ENCODE measurements at regions not wholly inside any gene's neighbourhood (a gene's known extent, or its start where the extent isn't known, plus 50 kb on each side); places are given as distances from the start of the nearest gene placed in this dataset.

DNA sequence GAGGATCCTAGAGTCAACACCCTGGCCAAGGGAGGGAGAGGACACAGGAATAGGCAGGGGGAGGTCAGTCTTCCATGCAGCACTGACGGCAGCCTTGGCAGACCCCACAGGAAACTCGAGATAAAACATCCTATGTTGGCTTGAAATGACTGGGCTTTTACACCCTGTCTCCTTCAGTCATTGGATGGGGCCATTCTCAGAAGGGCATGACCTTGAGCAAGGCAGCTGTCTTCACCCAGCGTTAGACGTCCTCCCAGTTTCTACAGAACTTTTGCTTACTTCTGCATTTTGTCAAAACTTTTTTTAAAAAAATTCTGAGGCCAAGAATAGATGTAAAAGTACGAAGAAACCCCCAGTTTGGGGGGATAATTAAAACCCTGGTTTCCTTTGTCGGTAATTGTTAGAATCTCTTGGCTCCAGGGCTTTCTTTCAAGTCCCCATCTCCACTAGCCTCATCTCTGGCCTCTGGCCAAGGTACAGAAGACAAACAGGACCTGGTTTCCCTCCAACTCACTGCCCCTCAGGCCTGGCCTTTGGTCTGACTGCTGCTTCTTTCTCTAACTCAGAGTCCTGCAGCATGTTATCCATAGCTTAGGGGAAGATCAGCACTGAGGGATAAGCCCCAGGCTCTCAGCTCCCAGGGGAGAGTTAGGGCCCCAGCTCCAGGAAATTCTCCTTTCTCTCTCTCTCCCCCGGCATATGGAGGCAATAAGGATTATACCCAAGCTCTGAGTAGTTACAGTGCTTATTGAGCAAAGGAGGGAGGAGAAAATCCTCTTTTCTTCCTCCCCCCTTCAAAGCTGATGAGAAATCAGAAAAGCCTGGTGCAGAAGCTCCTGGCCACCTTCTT, 51.6 kb upstream of the KCND3 start:
- TF ChIP-seq TAF1 (IDR thresholded peaks at IDR 0.05; ENCODE audit: borderline replicate concordance, low read depth, low read length) = no peak
- TF ChIP-seq POLR2A (IDR thresholded peaks at IDR 0.05; ENCODE audit: low read depth, low read length) = no peak
- no peak for TF ChIP-seq POLR2AphosphoS5 (IDR thresholded peaks at IDR 0.05; ENCODE audit: low read depth, low read length)
- FAIRE-seq (no peak), DNase-seq (ENCODE audit: insufficient read length) (no peak)

DNA sequence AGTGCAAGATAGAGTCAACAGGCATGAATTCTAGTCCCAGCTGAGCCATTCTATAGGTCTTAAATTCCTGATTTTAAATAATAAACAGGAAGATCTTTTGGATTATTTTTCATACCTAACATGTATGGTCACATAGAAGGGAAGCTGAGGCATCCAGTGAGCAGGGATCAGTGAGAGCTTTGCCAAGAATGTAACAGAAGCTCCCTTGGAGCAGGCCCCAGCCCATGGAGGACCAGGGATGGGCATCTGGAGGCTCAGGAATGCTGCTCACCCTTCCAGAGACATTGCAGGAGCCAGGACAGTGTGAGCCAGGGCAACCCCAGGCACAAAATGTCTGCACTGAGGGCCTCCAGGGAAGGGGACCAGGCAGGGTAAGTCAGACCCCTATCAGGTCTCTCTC, 54.4 kb upstream of the KCND3 start:
- TF ChIP-seq TAF1 (IDR thresholded peaks at IDR 0.05; ENCODE audit: borderline replicate concordance, low read depth, low read length) = no peak
- TF ChIP-seq POLR2AphosphoS5 (IDR thresholded peaks at IDR 0.05; ENCODE audit: low read depth, low read length) = no peak
- TF ChIP-seq POLR2A (IDR thresholded peaks at IDR 0.05; ENCODE audit: low read depth, low read length) = no peak
- no peak for DNase-seq (ENCODE audit: insufficient read length)
- FAIRE-seq = no peak

DNA sequence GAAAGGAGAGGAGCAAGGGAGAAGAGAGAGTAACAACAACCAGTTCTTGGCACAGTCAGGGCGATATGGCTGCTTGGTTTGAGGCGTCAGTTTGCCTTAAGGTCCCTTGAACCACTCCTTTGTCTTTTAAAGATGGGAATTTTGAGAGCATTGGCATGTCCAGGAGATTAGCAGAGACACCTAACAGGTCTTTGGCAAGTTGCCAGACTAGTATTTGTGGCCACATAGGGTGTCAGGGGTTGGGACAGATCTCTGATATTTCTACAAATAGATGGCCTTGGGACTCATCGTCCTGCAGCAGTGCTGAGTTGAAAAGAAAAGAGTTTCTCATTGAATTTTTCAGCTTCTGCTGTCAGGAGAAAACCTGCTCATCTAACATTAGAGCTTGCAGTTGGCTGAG, 55.3 kb upstream of the KCND3 start:
- TF ChIP-seq TAF1 (IDR thresholded peaks at IDR 0.05; ENCODE audit: borderline replicate concordance, low read depth, low read length) (no peak), POLR2A (IDR thresholded peaks at IDR 0.05; ENCODE audit: low read depth, low read length) (no peak), POLR2AphosphoS5 (IDR thresholded peaks at IDR 0.05; ENCODE audit: low read depth, low read length) (no peak)
- no peak for FAIRE-seq
- no peak for DNase-seq (ENCODE audit: insufficient read length)

DNA sequence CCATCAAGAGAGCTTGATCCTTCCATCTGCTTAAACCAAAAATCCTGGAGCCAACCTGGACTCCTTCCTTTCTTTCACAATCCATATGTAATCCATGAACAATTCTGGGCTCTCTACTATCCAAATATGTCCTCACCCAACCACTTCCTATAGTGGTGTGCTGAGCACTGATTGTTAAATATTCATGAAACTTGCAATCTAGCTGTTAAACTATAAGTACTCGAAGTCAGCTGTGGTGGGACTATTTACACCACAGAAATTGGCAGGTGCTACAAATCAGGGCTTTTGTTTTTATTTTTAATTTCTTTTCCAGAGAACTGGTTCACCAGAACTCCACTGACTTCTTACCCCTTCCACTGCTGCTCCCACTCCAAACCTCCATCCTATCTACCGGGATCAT, 57.2 kb upstream of the KCND3 start:
- FAIRE-seq = no peak
- TF ChIP-seq TAF1 (IDR thresholded peaks at IDR 0.05; ENCODE audit: borderline replicate concordance, low read depth, low read length) (no peak), POLR2AphosphoS5 (IDR thresholded peaks at IDR 0.05; ENCODE audit: low read depth, low read length) (no peak), POLR2A (IDR thresholded peaks at IDR 0.05; ENCODE audit: low read depth, low read length) (no peak)
- DNase-seq (ENCODE audit: insufficient read length) = no peak

DNA sequence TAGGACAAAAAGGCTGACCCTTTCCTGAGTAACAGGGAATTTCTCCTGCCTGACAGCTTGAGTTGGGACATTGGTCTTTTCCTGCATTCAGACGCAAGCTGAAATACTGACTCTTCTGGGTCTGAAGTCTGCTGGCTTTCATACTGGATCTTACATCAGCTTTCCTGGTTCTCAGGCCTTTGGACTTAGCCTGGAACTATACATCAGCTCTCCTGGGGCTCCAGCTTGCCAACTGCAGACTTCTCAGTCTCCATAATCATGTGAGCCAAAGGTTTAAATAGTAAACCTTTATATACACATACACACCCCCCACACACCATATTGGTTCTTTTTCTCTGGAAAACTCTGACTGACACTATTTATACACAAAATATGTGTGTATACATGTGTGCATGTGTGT, 59.0 kb upstream of the KCND3 start:
- TF ChIP-seq POLR2AphosphoS5 (IDR thresholded peaks at IDR 0.05; ENCODE audit: low read depth, low read length) (no peak), TAF1 (IDR thresholded peaks at IDR 0.05; ENCODE audit: borderline replicate concordance, low read depth, low read length) (no peak), POLR2A (IDR thresholded peaks at IDR 0.05; ENCODE audit: low read depth, low read length) (no peak)
- no peak for FAIRE-seq
- DNase-seq (ENCODE audit: insufficient read length) = no peak

DNA sequence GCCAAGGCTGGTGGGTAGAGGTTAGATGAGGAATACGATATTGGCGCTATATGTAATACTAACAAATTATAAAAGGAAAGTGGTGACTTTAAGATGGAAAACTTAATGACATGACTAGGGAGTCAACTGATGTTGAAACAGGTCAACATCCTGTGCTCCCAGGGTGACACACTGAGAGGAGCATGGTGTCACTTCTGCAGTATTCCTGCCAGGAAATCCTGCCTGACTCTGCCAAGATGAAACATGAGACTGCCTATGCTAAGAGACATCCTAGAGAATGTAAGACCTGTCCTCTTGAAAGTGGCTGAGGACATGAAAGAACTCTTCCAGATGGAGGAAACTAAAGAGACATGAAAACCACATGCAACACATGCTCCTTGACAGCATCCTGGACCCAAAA, 65.0 kb upstream of the KCND3 start:
- FAIRE-seq (no peak), DNase-seq (ENCODE audit: insufficient read length) (no peak)
- TF ChIP-seq TAF1 (IDR thresholded peaks at IDR 0.05; ENCODE audit: borderline replicate concordance, low read depth, low read length) (no peak), POLR2AphosphoS5 (IDR thresholded peaks at IDR 0.05; ENCODE audit: low read depth, low read length) (no peak), POLR2A (IDR thresholded peaks at IDR 0.05; ENCODE audit: low read depth, low read length) (no peak)

DNA sequence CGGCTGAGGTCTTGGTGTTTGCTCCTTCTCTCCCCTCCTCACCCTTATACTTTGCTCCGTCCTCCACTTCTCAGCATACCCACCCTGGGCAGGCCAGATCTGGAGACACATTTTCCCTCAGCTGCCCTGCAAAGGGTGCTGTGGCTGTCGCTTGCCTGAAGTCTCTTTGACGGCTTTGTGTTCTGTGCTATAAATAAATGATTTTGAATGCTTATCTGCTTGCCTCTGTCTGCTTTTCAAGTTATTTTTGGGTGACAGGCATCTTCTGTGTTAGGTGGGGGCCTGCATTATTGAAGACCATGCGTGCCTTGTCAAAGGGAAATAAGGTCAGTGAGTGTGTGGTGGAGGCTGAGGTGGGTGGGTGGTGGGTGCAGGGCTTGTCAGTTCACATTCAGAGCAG, 66.9 kb upstream of the KCND3 start:
- FAIRE-seq (no peak), DNase-seq (ENCODE audit: insufficient read length) (no peak)
- TF ChIP-seq POLR2AphosphoS5 (IDR thresholded peaks at IDR 0.05; ENCODE audit: low read depth, low read length) (no peak), TAF1 (IDR thresholded peaks at IDR 0.05; ENCODE audit: borderline replicate concordance, low read depth, low read length) (no peak), POLR2A (IDR thresholded peaks at IDR 0.05; ENCODE audit: low read depth, low read length) (no peak)

DNA sequence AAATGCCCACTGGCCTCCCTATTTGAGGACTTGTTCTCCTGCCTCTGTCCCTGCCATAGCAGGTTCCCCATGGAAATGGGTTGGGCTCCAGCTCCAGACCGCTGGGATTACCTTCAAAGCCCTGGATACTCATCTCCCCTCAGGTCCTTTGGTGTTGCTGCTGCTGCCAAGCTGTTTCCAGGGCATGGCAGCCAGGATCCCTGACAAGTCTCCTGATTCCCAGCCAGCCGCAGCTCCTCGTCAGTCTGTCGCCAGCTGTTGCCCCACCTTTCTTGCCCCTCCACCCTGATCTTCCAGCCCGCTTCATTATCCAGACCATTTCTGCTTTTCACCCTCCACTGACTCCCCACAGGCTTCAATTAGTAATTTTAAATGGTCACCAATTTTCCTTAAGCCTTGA, 68.3 kb upstream of the KCND3 start:
- DNase-seq (ENCODE audit: insufficient read length) (no peak), FAIRE-seq (no peak)
- TF ChIP-seq TAF1 (IDR thresholded peaks at IDR 0.05; ENCODE audit: borderline replicate concordance, low read depth, low read length) = no peak
- no peak for TF ChIP-seq POLR2A (IDR thresholded peaks at IDR 0.05; ENCODE audit: low read depth, low read length)

DNA sequence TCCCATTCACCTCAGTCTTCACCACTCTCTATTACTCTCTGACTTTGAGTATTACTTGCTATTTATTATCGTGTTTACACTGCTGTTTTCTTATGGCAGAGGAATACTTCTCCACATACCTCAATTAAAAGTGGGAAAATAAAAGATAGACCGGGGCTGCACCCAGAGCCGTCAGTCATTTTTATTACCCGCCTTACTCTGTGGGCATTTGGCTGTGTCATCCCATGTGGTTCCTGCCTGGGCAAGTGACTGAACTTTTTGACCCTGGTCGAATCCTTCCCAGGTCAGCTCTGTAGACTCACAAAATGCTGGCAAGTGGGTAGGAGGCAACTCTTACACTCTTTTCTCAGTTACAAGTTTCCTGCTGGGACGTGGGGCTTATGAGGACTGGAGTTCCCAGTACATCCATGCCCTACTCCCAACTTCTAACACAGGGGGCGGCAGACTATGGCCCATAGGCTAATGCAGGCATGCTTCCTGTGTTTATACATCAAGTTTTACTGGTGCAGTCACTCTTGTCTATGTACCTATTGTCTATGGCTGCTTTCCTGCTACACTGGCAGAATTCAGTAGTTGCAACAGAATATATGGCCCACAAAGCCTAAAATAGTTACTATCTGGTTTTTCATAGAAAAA, 69.5 kb upstream of the KCND3 start:
- FAIRE-seq = peak; percentile 5
- TF ChIP-seq POLR2A (IDR thresholded peaks at IDR 0.05; ENCODE audit: low read depth, low read length) = no peak

DNA sequence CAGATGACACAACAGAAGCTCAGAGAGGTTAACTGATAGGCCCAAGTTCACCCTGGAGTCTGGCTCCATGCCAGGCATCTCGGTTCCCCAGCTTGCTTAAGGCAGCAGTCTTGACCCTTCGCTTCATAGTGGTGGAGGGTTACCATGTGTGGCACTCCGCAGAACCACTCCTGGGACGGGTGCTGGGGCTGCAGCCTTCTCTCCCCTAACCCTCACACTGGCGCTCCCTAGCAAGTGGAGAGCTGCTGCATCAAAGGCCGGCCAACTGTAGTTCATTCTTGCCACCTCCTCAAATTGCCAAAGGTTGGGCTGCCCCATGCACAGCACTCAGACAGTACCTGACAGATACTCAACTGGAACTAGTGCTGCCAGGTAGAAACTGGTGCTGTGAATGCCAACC, 70.2 kb upstream of the KCND3 start:
- no peak for DNase-seq (ENCODE audit: insufficient read length)
- TF ChIP-seq TAF1 (IDR thresholded peaks at IDR 0.05; ENCODE audit: borderline replicate concordance, low read depth, low read length) (no peak), POLR2AphosphoS5 (IDR thresholded peaks at IDR 0.05; ENCODE audit: low read depth, low read length) (no peak), POLR2A (IDR thresholded peaks at IDR 0.05; ENCODE audit: low read depth, low read length) (no peak)
- FAIRE-seq = no peak

More for the DNA sequence above, 69.5 kb upstream of the KCND3 start:
- no peak for DNase-seq (ENCODE audit: insufficient read length)

DNA sequence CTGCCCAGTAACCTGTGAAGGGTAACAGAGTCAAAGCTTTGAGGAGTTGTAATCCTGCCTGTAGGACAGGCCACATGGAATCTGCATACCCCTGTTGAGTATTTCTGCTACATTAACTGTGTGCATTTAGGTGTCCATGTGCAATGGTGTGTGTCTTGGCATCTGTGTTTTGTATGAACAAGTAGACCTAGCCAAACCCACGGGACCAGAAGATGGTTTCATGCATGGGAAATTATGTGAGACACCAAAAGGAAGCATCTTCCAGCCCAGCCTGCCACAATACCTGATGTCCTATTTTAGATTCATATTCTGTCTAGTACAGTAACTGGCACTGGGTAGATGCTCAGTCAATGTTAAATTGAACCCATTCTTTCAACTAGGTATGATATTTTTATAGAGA, 70.8 kb upstream of the KCND3 start:
- FAIRE-seq = no peak
- TF ChIP-seq TAF1 (IDR thresholded peaks at IDR 0.05; ENCODE audit: borderline replicate concordance, low read depth, low read length) (no peak), POLR2AphosphoS5 (IDR thresholded peaks at IDR 0.05; ENCODE audit: low read depth, low read length) (no peak), POLR2A (IDR thresholded peaks at IDR 0.05; ENCODE audit: low read depth, low read length) (no peak)
- no peak for DNase-seq (ENCODE audit: insufficient read length)

DNA sequence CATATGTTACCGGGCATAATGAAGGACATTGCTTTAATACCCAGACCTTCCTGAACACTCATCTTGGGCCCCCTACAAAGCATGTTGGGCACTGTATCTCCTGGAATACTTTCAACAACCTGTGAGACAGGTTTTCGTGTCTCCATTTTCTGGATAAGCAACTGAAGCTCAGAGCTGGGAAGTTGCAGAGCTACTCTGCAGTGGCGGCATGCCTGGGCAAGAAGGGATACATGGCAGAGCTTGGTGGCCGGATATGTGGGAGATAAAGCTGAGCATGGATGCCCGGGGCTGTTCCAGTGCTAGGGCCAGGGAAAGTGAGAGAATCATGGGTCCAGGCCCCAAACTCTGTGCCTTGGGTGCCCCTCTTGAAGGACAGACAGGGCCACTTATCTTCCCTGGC, 71.6 kb upstream of the KCND3 start:
- no peak for FAIRE-seq
- no peak for TF ChIP-seq POLR2A (IDR thresholded peaks at IDR 0.05; ENCODE audit: low read depth, low read length)
- TF ChIP-seq TAF1 (IDR thresholded peaks at IDR 0.05; ENCODE audit: borderline replicate concordance, low read depth, low read length) = no peak
- TF ChIP-seq POLR2AphosphoS5 (IDR thresholded peaks at IDR 0.05; ENCODE audit: low read depth, low read length) = no peak
- no peak for DNase-seq (ENCODE audit: insufficient read length)
